Suprapubic skin (tissue), 4 donors: ENCODE measurements at regions not wholly inside any gene's neighbourhood (a gene's known extent, or its start where the extent isn't known, plus 50 kb on each side); places are given as distances from the start of the nearest gene placed in this dataset.

Experiments
- DNase-seq, 2 donors: peaks; one replicate each; pipeline ENCODE4 v3.0.0-alpha.2; 2019; ENCODE audit warnings: low spot score in 2 of 2
- H3K27ac ChIP-seq: fragments of 200-600 bp; sonication (generic); one replicate; pipeline ENCODE4 v1.5.1; 2019
- H3K27me3 ChIP-seq: fragments of 200-600 bp; sonication (generic); one replicate; pipeline ENCODE4 v1.5.1; 2019
- H3K36me3 ChIP-seq: fragments of 200-600 bp; sonication (generic); one replicate; pipeline ENCODE4 v1.5.1; 2019
- H3K4me1 ChIP-seq: fragments of 200-600 bp; sonication (generic); one replicate; pipeline ENCODE4 v1.5.1; 2019
- H3K4me3 ChIP-seq: fragments of 200-600 bp; sonication (generic); one replicate; pipeline ENCODE4 v1.5.1; 2019; ENCODE audit warnings: mild to moderate bottlenecking
- H3K9me3 ChIP-seq: fragments of 200-600 bp; sonication (generic); one replicate; pipeline ENCODE4 v1.5.1; 2019
- CTCF ChIP-seq, 2 donors: fragments of 200-600 bp in 1 of 2; fragments of 450-650 bp in 1 of 2; sonication (generic) in 1 of 2; IDR thresholded peaks; one replicate each; pipeline ENCODE4 v1.5.1; 2016 to 2019; ENCODE audit warnings: antibody characterized with exemption in 2 of 2, mild to moderate bottlenecking in 1 of 2, moderate library complexity in 1 of 2
- EP300 ChIP-seq: sonication (generic); formaldehyde crosslinking; IDR thresholded peaks from one replicate; pipeline ENCODE4 v1.6.1; 2017; ENCODE audit warnings: antibody characterized with exemption
- POLR2A ChIP-seq, 2 donors: fragments of 450-650 bp; IDR thresholded peaks; one replicate each; pipeline ENCODE4 v1.6.1; 2017; ENCODE audit warnings: antibody characterized with exemption in 2 of 2, mild to moderate bottlenecking in 2 of 2, moderate library complexity in 2 of 2
- POLR2AphosphoS5 ChIP-seq, 3 donors: sonication (generic); formaldehyde crosslinking; IDR thresholded peaks; one replicate each; pipeline ENCODE4 v1.6.1; 2017; ENCODE audit warnings: antibody characterized with exemption in 3 of 3
- WGBS: methylation state at CpG from one replicate; pipeline ENCODE4 v1.1.5; 2018; 5-methylcytosine and 5-hydroxymethylcytosine counted together

DNA sequence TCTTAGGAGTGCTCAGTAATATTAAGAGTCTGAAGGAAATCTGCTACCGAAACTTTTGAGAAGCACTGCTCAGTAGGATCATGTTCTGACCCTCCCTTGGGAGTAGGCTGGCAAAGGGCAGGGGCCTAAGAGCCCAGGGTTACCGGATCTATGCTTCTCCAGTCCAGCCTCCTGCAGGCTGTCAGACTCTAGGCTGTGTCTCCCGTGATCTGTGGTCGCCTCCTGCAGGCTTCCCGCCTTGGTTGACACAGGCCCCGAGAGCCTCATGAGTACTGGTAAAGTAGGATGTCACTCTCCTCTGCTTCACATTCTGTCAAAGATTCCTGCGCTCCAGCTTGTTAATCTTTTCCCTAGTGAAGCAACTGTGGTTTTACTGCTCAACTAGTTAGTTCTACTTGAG, 647.8 kb upstream of the RAB6C start:
- no peak for DNase-seq
- Histone ChIP-seq H3K36me3 (no peaks in the 10 kb centered on the region), H3K4me3 (no peak overlapping the region), H3K4me1 (no peaks in the 10 kb centered on the region), H3K9me3 (no peaks in the 10 kb centered on the region), H3K27me3 (no peaks in the 10 kb centered on the region), H3K27ac (no peak overlapping the region)
- no peak for TF ChIP-seq EP300
- WGBS = 88% methylated on average over 7 of the region's 7 CpGs

GRCh38 chr2:129334128-129334527, 645.3 kb upstream of the RAB6C start:
- no peaks in the 10 kb centered on the region for H3K27me3 ChIP-seq
- no peak for DNase-seq
- no peak overlapping the region for H3K27ac ChIP-seq
- H3K4me1 ChIP-seq = no peaks in the 10 kb centered on the region
- H3K36me3 ChIP-seq = no peaks in the 10 kb centered on the region
- WGBS = 90% methylated on average over 4 of the region's 5 CpGs
- no peaks in the 10 kb centered on the region for H3K9me3 ChIP-seq
- TF ChIP-seq POLR2A (IDR thresholded peaks at IDR 0.05) = no peak
- no peak for TF ChIP-seq EP300
- TF ChIP-seq POLR2AphosphoS5 (IDR thresholded peaks at IDR 0.05) = no peak
- TF ChIP-seq CTCF (IDR thresholded peaks at IDR 0.05) = no peak
- no peak overlapping the region for H3K4me3 ChIP-seq

GRCh38 chr2:129334696-129335410, 644.6 kb upstream of the RAB6C start:
- Histone ChIP-seq H3K9me3 (no peaks in the 10 kb centered on the region), H3K4me3 (no peak overlapping the region), H3K27me3 (no peaks in the 10 kb centered on the region), H3K36me3 (no peaks in the 10 kb centered on the region), H3K27ac (no peak overlapping the region), H3K4me1 (no peaks in the 10 kb centered on the region)
- TF ChIP-seq POLR2AphosphoS5 (IDR thresholded peaks at IDR 0.05) (no peak), CTCF (IDR thresholded peaks at IDR 0.05) (no peak), POLR2A (IDR thresholded peaks at IDR 0.05) (no peak), EP300 (no peak)
- no peak for DNase-seq
- WGBS = 56% methylated on average over 11 of the region's 13 CpGs

- Histone ChIP-seq H3K27me3 (no peaks in the 10 kb centered on the region), H3K36me3 (no peaks in the 10 kb centered on the region), H3K27ac (no peak overlapping the region), H3K4me3 (no peak overlapping the region), H3K4me1 (no peaks in the 10 kb centered on the region), H3K9me3 (no peaks in the 10 kb centered on the region)
- TF ChIP-seq EP300 (no peak), CTCF (IDR thresholded peaks at IDR 0.05) (no peak), POLR2A (IDR thresholded peaks at IDR 0.05) (no peak), POLR2AphosphoS5 (IDR thresholded peaks at IDR 0.05) (no peak)
- no peak for DNase-seq
- WGBS = 77% methylated on average over 1 of the region's 1 CpG
Measured at GRCh38 chr2:129336276-129336675, 643.2 kb upstream of the RAB6C start.

GRCh38 chr2:129337076-129337475, 642.4 kb upstream of the RAB6C start:
- DNase-seq = no peak
- TF ChIP-seq CTCF (IDR thresholded peaks at IDR 0.05) (no peak), POLR2A (IDR thresholded peaks at IDR 0.05) (no peak), POLR2AphosphoS5 (IDR thresholded peaks at IDR 0.05) (no peak)
- no peaks in the 10 kb centered on the region for H3K36me3 ChIP-seq
- H3K4me3 ChIP-seq = no peak overlapping the region
- no peak overlapping the region for H3K27ac ChIP-seq
- 96% methylated on average over 6 of the region's 6 CpGs for WGBS
- H3K4me1 ChIP-seq = no peaks in the 10 kb centered on the region
- H3K27me3 ChIP-seq = no peaks in the 10 kb centered on the region
- no peaks in the 10 kb centered on the region for H3K9me3 ChIP-seq

- Histone ChIP-seq H3K9me3 (no peaks in the 10 kb centered on the region), H3K27ac (no peak overlapping the region), H3K4me1 (no peaks in the 10 kb centered on the region), H3K36me3 (no peaks in the 10 kb centered on the region), H3K27me3 (no peaks in the 10 kb centered on the region), H3K4me3 (no peak overlapping the region)
- DNase-seq = no peak
- TF ChIP-seq POLR2A (IDR thresholded peaks at IDR 0.05) (no peak), CTCF (IDR thresholded peaks at IDR 0.05) (no peak), EP300 (no peak), POLR2AphosphoS5 (IDR thresholded peaks at IDR 0.05) (no peak)
- WGBS = 100% methylated on average over 1 of the region's 1 CpG
Measured at GRCh38 chr2:129345540-129345939, 633.9 kb upstream of the RAB6C start.
